ENCODE measurements at regions not wholly inside any gene's neighbourhood (a gene's known extent, or its start where the extent isn't known, plus 50 kb on each side); places are given as distances from the start of the nearest gene placed in this dataset.

DNA sequence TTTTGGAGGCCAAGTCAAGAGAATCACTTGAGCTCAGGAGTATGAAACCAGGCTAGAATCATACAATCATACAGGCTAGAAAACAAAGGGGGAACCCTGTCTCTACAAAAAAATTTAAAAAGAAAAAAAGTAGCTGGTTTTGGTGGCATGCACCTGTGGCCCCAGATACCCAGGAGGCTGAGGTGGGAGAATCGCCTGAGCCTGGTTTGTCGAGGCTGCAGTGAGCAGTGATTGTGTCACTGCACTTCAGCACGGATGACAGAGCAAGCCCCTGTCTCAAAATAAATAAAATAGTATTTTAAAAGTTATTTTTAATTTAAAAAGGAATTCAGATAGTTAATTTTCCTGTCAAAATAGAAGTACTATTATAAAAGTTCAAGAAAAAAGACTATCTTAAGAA, 369.1 kb upstream of the SLITRK5 start:
- H3K79me2 ChIP-seq (ENCODE audit: insufficient read depth, low read length), result no peaks in the 10 kb centered on the region
- H3K27ac ChIP-seq (ENCODE audit: insufficient read length, low read depth, low read length), result no peak overlapping the region
- no peaks in the 10 kb centered on the region for H3K27me3 Mint-ChIP-seq (ENCODE audit: low read depth)
- H4K8ac ChIP-seq (replicated peaks; ENCODE audit: insufficient read length, low read depth, low read length), result no peak overlapping the region
- no peak overlapping the region for H3K4me2 ChIP-seq (ENCODE audit: insufficient read depth, insufficient read length, low read length)
- no peak overlapping the region for H2BK15ac ChIP-seq (ENCODE audit: low read depth, low read length)
- H3K79me1 ChIP-seq (ENCODE audit: insufficient read depth, low read depth, low read length, poor library complexity, severe bottlenecking), result no peaks in the 10 kb centered on the region
- no peaks in the 10 kb centered on the region; the same call in 1 of the 2 replicates for H3K4me1 ChIP-seq (ENCODE audit: insufficient read depth, low read length)
- no peak overlapping the region for H2BK5ac ChIP-seq (ENCODE audit: insufficient read length, low read length)
- H3K4me3 Mint-ChIP-seq, result no peak overlapping the region
- no peaks in the 10 kb centered on the region for H3K9me3 ChIP-seq (ENCODE audit: control insufficient read depth, low read depth, low read length)
- H4K20me1 ChIP-seq (ENCODE audit: control insufficient read depth, insufficient read depth, insufficient read length), result no peaks in the 10 kb centered on the region
- WGBS (ENCODE audit: extremely low coverage, insufficient read length, low lambda C conversion rate), result no CpG with 5 or more reads among the region's 3 CpGs
- no peak for TF ChIP-seq CTCF (conservative IDR thresholded peaks at IDR 0.05)
- peaks cover 0 to 2% of the 10 kb centered on the region in 2 experiments; a peak in 2 of 5 replicates for H3K9me3 Mint-ChIP-seq
- no peak overlapping the region for H2BK20ac ChIP-seq (ENCODE audit: low read depth, low read length, poor library complexity, severe bottlenecking)
- no peak overlapping the region for H4K5ac ChIP-seq (ENCODE audit: insufficient read length, low read depth, low read length)
- no peak overlapping the region for H3K9ac ChIP-seq (ENCODE audit: extremely low read depth, insufficient read length, low read length)
- no peak overlapping the region for H2BK120ac ChIP-seq (ENCODE audit: low read depth, low read length, poor library complexity, severe bottlenecking)
- no peak overlapping the region for H4K91ac ChIP-seq (ENCODE audit: insufficient read length, low read depth, low read length)
- H3K4ac ChIP-seq (ENCODE audit: low read depth, low read length), result no peak overlapping the region
- H3K56ac ChIP-seq (ENCODE audit: insufficient read length, low read depth, low read length), result no peak overlapping the region
- no peak overlapping the region for H2BK12ac ChIP-seq (ENCODE audit: insufficient read length, low read depth, low read length)
- H3K23ac ChIP-seq (ENCODE audit: insufficient read length, low read depth, low read length), result no peak overlapping the region
- H3K36me3 Mint-ChIP-seq (ENCODE audit: insufficient read depth in 1 of 3, low read depth in 3 of 3), result no peaks in the 10 kb centered on the region; a peak in 1 of 7 replicates
- H3K23me2 ChIP-seq (ENCODE audit: insufficient read length, low read depth, low read length, poor library complexity, severe bottlenecking), result no peaks in the 10 kb centered on the region
- no peak overlapping the region for H3K18ac ChIP-seq (ENCODE audit: insufficient read length, low read depth, low read length)
- no peak overlapping the region for H3K14ac ChIP-seq (ENCODE audit: insufficient read depth, low read length)
- peaks cover 0 to 2% of the 10 kb centered on the region in 2 experiments; a peak in 1 of 4 replicates for H3K4me1 Mint-ChIP-seq
- no peak overlapping the region for H3T11ph ChIP-seq (ENCODE audit: low read length)
- no peak for DNase-seq
- no peaks in the 10 kb centered on the region for H3K27me3 ChIP-seq (ENCODE audit: insufficient read depth, low read length)
- H3K27ac Mint-ChIP-seq, result no peak overlapping the region
- no peak overlapping the region for H2AFZ ChIP-seq (ENCODE audit: low read length)
- no peak overlapping the region for H2AK5ac ChIP-seq (ENCODE audit: insufficient read length, low read length)

All from H9 (cell line).